GM06990 (cell line): ENCODE measurements at regions not wholly inside any gene's neighbourhood (a gene's known extent, or its start where the extent isn't known, plus 50 kb on each side); places are given as distances from the start of the nearest gene placed in this dataset.
A peak's percentile ranks its signal among the peaks of the same experiment; 100 is the strongest.
"Not testable (repeated sequence)": the region's sequence is repeated elsewhere in the genome, so short reads cannot be mapped to it uniquely, and the experiment has no call there.

Experiments used
- DNase-seq: peaks from one replicate; pipeline ENCODE4 v3.0.0-alpha.2; 2011; ENCODE audit not compliant: insufficient read length; ENCODE audit errors: extremely low read depth
- H3K27me3 ChIP-seq: replicated peaks from 2 replicates; pipeline ENCODE4 v1.6.0; 2011; ENCODE audit warnings: low read length; ENCODE audit not compliant: control insufficient read depth, insufficient read depth
- H3K36me3 ChIP-seq: 2 replicates; pipeline ENCODE4 v1.5.1; 2011; ENCODE audit warnings: low read length; ENCODE audit not compliant: control insufficient read depth, insufficient read depth
- H3K4me3 ChIP-seq: replicated peaks from 2 replicates; pipeline ENCODE4 v1.5.1; 2011; ENCODE audit warnings: low read depth, mild to moderate bottlenecking, control low read depth, low read length
- TF ChIP-seq, protein P1 (sequence below): IDR thresholded peaks from 2 replicates; pipeline ENCODE4 v1.5.1; 2011; ENCODE audit warnings: low read length, control low read depth, mild to moderate bottlenecking, inconsistent platforms; ENCODE audit not compliant: insufficient read depth, poor library complexity, severe bottlenecking

DNA sequence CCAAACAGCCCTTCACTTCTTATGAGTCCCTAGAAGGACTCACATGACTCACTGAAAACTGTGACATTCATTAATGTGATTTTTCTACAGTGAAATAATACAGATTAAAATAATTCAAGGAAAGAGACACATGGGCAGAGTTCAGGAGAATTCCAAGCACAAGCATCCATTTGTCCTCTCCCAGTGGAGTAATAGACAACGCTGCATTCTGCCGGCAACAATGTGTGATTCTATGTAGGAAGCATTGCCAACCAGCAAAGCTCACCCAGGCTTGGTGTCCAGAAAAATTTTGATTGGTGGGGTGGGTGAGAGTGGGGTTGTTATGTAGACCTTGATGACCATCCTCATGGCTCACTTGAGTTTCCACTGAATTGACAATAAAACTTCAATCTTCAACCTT lies 123.9 kb downstream of the VPREB1 start:
- no peak overlapping the region for H3K4me3 ChIP-seq
- DNase-seq = no peak
- no peaks in the 10 kb centered on the region; the same call in 1 of the 2 replicates for H3K27me3 ChIP-seq
- TF ChIP-seq, protein P1, sequence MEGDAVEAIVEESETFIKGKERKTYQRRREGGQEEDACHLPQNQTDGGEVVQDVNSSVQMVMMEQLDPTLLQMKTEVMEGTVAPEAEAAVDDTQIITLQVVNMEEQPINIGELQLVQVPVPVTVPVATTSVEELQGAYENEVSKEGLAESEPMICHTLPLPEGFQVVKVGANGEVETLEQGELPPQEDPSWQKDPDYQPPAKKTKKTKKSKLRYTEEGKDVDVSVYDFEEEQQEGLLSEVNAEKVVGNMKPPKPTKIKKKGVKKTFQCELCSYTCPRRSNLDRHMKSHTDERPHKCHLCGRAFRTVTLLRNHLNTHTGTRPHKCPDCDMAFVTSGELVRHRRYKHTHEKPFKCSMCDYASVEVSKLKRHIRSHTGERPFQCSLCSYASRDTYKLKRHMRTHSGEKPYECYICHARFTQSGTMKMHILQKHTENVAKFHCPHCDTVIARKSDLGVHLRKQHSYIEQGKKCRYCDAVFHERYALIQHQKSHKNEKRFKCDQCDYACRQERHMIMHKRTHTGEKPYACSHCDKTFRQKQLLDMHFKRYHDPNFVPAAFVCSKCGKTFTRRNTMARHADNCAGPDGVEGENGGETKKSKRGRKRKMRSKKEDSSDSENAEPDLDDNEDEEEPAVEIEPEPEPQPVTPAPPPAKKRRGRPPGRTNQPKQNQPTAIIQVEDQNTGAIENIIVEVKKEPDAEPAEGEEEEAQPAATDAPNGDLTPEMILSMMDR = no peak
- no peaks in the 10 kb centered on the region for H3K36me3 ChIP-seq

DNA sequence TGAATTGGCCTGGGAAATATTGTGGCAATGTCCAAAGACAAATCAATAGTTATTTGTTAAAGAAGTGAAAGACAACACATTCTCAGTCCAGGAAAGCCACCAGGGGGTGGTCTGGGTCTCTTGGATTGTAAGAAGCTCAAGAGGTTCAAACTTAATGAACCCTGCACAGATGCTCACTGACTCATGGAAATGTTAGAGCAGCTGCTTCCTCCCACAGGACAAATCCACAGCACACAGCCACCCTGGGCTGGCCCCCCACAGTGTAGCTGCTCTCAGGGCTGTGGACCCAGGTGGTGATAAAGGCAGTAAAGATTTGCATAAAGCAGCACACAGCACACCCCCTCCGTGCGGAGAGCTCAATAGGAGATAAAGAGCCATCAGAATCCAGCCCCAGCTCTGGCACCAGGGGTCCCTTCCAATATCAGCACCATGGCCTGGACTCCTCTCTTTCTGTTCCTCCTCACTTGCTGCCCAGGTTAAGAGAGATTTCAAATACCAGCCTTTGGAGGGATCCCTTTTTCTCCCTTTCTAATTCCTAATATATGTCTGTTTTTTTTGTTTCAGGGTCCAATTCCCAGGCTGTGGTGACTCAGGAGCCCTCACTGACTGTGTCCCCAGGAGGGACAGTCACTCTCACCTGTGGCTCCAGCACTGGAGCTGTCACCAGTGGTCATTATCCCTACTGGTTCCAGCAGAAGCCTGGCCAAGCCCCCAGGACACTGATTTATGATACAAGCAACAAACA lies 124.8 kb downstream of the VPREB1 start:
- H3K4me3 ChIP-seq, DNase-seq, H3K27me3 ChIP-seq, H3K36me3 ChIP-seq: not testable (repeated sequence)
- TF ChIP-seq, protein P1 = peak; percentile 20

DNA sequence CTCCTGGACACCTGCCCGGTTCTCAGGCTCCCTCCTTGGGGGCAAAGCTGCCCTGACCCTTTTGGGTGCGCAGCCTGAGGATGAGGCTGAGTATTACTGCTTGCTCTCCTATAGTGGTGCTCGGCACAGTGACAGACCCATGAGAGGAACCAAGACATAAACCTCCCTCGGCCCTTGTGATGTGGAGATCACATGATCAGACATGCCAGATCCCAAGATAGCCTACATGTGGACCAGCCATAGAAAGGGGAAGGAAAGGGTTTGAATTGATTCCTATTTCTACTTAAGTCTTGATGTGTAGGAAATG lies 125.3 kb downstream of the VPREB1 start:
- Histone ChIP-seq H3K4me3 (no peak overlapping the region), H3K27me3 (no peaks in the 10 kb centered on the region; the same call in 1 of the 2 replicates), H3K36me3 (no peaks in the 10 kb centered on the region)
- TF ChIP-seq, protein P1 = no peak
- no peak for DNase-seq

DNA sequence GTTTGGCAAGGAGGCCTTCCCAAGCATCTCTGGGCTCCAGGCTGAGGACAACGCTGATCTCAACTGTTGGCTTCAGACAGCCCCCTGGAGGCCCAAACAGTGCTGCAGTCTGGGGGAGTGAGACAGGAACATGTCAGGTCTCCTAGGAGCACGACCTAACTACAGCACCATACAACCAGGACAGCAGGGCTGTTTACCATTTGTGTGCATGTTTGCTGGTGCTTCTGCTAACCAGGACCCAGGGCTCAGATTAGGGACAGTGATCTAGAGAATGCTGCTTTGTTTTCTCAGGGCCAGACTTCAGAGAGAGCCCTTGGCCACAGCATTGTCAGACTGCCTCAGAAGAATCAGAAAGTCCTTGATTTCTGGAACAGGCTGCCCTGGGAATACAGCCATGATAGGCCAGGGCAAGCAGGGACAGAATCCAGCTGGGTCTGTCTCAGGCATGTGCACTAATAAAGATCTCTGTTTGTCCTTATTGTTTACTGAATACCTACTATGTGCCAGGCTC lies 126.5 kb downstream of the VPREB1 start:
- no peak overlapping the region for H3K4me3 ChIP-seq
- TF ChIP-seq, protein P1 = peak; percentile 27
- no peak for DNase-seq
- no peaks in the 10 kb centered on the region; the same call in 1 of the 2 replicates for H3K27me3 ChIP-seq
- H3K36me3 ChIP-seq = no peaks in the 10 kb centered on the region

DNA sequence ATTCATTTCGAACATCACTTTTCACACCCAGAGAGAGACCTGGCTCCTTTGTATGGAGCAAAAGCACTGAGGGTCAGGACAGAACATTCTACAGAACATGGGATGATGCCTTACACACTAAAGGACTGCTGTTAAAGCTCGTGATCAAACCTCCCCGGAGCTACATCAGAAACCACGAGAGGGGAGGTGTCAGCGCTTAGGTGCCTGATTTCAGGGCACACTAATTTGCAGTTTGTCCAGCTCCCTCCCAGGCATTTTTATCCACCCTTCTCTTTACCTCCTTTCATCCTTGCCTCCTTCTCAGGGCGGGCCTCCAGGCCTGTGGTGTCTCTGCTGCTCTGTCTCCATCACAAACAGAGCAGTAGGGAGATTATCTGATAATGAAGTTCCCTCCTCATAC lies 127.5 kb downstream of the VPREB1 start:
- TF ChIP-seq, protein P1 = no peak
- H3K4me3 ChIP-seq = no peak overlapping the region
- no peaks in the 10 kb centered on the region for H3K36me3 ChIP-seq
- H3K27me3 ChIP-seq = no peaks in the 10 kb centered on the region
- no peak for DNase-seq
